GM12865 (cell line): ENCODE measurements at regions not wholly inside any gene's neighbourhood (a gene's known extent, or its start where the extent isn't known, plus 50 kb on each side); places are given as distances from the start of the nearest gene placed in this dataset.

Experiments
- DNase-seq: peaks from one replicate; pipeline ENCODE4 v3.0.0; 2010; ENCODE audit warnings: low read depth
- H3K4me3 ChIP-seq: 2 replicates; pipeline ENCODE4 v1.5.1; 2011; ENCODE audit warnings: mild to moderate bottlenecking, low read depth, low read length, control low read depth
- CTCF ChIP-seq: IDR thresholded peaks from 2 replicates; pipeline ENCODE4 v1.5.1; 2011; ENCODE audit warnings: low read length, control low read depth, low read depth, inconsistent platforms; ENCODE audit not compliant: insufficient read depth; ENCODE audit errors: missing control alignments

- H3K4me3 ChIP-seq = no peak overlapping the region
- no peak for DNase-seq
- no peak for TF ChIP-seq CTCF
Observed at GRCh38 chr22:47589271-47590250, 827.1 kb downstream of the TBC1D22A start.

GRCh38 chr22:47588578-47588960 is 826.1 kb downstream of the TBC1D22A start:
- DNase-seq = no peak
- H3K4me3 ChIP-seq = no peak overlapping the region
- no peak for TF ChIP-seq CTCF

GRCh38 chr22:47587861-47588577 is 825.6 kb downstream of the TBC1D22A start:
- no peak for TF ChIP-seq CTCF
- no peak overlapping the region for H3K4me3 ChIP-seq
- no peak for DNase-seq

- H3K4me3 ChIP-seq = no peak overlapping the region
- TF ChIP-seq CTCF = no peak
- DNase-seq = no peak
Observed at GRCh38 chr22:47587361-47587760, 824.9 kb downstream of the TBC1D22A start.

GRCh38 chr22:47586946-47587345 is 824.5 kb downstream of the TBC1D22A start:
- TF ChIP-seq CTCF = no peak
- no peak overlapping the region for H3K4me3 ChIP-seq
- DNase-seq = no peak

GRCh38 chr22:47586038-47586437 is 823.6 kb downstream of the TBC1D22A start:
- no peak for TF ChIP-seq CTCF
- no peak overlapping the region for H3K4me3 ChIP-seq
- DNase-seq = no peak
